HFFc6 (cell line): ENCODE measurements at regions not wholly inside any gene's neighbourhood (a gene's known extent, or its start where the extent isn't known, plus 50 kb on each side); places are given as distances from the start of the nearest gene placed in this dataset.

ENCODE experiments used
- DNase-seq: peaks from one replicate; pipeline ENCODE4 v3.0.0-alpha.2; 2018
- H3K27ac Mint-ChIP-seq: 2 replicates; pipeline ENCODE4 v1.8.0; 2020; ENCODE audit warnings: mild to moderate bottlenecking, mixed read lengths
- H3K27me3 Mint-ChIP-seq: 2 replicates; pipeline ENCODE4 v1.8.0; 2021; ENCODE audit warnings: mild to moderate bottlenecking, moderate library complexity, mixed read lengths; ENCODE audit not compliant: insufficient read depth
- H3K36me3 Mint-ChIP-seq: 2 replicates; pipeline ENCODE4 v1.8.0; 2021; ENCODE audit warnings: low read depth, mixed read lengths
- H3K4me1 Mint-ChIP-seq: 2 replicates; pipeline ENCODE4 v1.8.0; 2020; ENCODE audit warnings: low read depth, mixed read lengths
- H3K4me3 Mint-ChIP-seq: 2 replicates; pipeline ENCODE4 v1.8.0; 2020; ENCODE audit warnings: mild to moderate bottlenecking, moderate library complexity, mixed read lengths
- H3K9me3 Mint-ChIP-seq: 2 replicates; pipeline ENCODE4 v1.8.0; 2020; ENCODE audit warnings: mild to moderate bottlenecking, mixed read lengths
- TF ChIP-seq, protein P1 (sequence below): fragments of 200-600 bp; sonication (generic); IDR thresholded peaks from 2 replicates; pipeline ENCODE4 v1.5.0; 2021; ENCODE audit warnings: antibody characterized with exemption, mild to moderate bottlenecking

GRCh38 chr9:18261181-18261580, 212.8 kb upstream of the ADAMTSL1 start:
- Mint-ChIP-seq H3K36me3 (no peaks in the 10 kb centered on the region), H3K27ac (no peak overlapping the region), H3K27me3 (0 out of 2 replicates have a peak, but pooled peaks cover 2% of the 10 kb centered on the region), H3K4me3 (no peak overlapping the region), H3K9me3 (no peaks in the 10 kb centered on the region), H3K4me1 (peaks cover 8% of the 10 kb centered on the region)
- TF ChIP-seq, protein P1, sequence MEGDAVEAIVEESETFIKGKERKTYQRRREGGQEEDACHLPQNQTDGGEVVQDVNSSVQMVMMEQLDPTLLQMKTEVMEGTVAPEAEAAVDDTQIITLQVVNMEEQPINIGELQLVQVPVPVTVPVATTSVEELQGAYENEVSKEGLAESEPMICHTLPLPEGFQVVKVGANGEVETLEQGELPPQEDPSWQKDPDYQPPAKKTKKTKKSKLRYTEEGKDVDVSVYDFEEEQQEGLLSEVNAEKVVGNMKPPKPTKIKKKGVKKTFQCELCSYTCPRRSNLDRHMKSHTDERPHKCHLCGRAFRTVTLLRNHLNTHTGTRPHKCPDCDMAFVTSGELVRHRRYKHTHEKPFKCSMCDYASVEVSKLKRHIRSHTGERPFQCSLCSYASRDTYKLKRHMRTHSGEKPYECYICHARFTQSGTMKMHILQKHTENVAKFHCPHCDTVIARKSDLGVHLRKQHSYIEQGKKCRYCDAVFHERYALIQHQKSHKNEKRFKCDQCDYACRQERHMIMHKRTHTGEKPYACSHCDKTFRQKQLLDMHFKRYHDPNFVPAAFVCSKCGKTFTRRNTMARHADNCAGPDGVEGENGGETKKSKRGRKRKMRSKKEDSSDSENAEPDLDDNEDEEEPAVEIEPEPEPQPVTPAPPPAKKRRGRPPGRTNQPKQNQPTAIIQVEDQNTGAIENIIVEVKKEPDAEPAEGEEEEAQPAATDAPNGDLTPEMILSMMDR: no peak
- DNase-seq: no peak

DNA sequence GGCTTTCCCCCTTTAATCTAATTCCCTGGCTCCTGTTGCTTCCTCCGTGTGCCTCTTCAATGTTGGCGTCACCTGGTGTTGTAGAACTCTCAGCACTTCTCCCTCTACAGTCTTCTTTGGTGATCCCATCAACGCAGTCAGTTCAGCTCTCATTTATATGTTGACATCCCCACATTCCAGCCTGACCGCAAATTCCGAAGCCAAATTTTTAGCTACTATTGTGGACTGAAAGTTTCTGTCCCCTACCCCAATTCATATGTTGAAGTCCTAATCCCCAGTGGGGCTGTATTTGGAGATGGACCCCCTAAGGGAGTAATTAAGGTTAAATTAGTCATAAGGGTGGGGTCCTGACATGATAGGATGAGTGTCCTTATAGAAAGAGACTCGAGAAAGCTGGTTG, 210.6 kb upstream of the ADAMTSL1 start:
- TF ChIP-seq, protein P1: no peak
- no peak overlapping the region for H3K4me3 Mint-ChIP-seq
- peaks cover 5% of the 10 kb centered on the region for H3K4me1 Mint-ChIP-seq
- no peaks in the 10 kb centered on the region for H3K36me3 Mint-ChIP-seq
- H3K27ac Mint-ChIP-seq: no peak overlapping the region
- H3K9me3 Mint-ChIP-seq: no peaks in the 10 kb centered on the region
- 0 out of 2 replicates have a peak, but pooled peaks cover 2% of the 10 kb centered on the region for H3K27me3 Mint-ChIP-seq
- no peak for DNase-seq

DNA sequence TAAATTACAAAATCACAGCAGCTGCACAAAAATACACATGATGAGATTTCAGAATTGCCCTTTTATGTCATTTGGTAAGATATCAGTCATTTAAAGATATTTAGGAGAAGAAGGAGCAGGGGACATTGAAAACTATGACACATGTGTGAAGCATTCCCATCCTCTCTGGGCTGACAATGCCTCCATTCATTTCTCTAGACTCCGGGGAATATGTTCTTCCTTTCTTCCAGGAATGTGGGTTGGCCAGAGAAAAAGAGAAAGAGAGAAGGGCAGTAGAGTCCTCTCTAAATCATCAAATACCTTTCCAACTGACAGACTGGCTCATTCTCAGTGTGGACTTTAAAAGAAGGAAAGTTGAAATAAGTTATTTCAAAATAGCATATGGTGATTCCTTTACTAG, 205.6 kb upstream of the ADAMTSL1 start:
- Mint-ChIP-seq H3K27ac (no peak overlapping the region; the same call in 1 of the 2 replicates), H3K36me3 (peaks cover 7% of the 10 kb centered on the region; the same call in 1 of the 2 replicates), H3K4me1 (peaks cover 15% of the 10 kb centered on the region), H3K27me3 (0 out of 2 replicates have a peak, but pooled peaks cover 2% of the 10 kb centered on the region), H3K9me3 (peaks cover 15% of the 10 kb centered on the region), H3K4me3 (no peak overlapping the region)
- TF ChIP-seq, protein P1: no peak
- peak; percentile 11 for DNase-seq

GRCh38 chr9:18269561-18269960, 204.4 kb upstream of the ADAMTSL1 start:
- TF ChIP-seq, protein P1: no peak
- Mint-ChIP-seq H3K4me1 (peaks cover 15% of the 10 kb centered on the region), H3K9me3 (peaks cover 25% of the 10 kb centered on the region), H3K27ac (no peak overlapping the region), H3K27me3 (no peaks in the 10 kb centered on the region), H3K4me3 (no peak overlapping the region), H3K36me3 (peaks cover 17% of the 10 kb centered on the region)
- no peak for DNase-seq

DNA sequence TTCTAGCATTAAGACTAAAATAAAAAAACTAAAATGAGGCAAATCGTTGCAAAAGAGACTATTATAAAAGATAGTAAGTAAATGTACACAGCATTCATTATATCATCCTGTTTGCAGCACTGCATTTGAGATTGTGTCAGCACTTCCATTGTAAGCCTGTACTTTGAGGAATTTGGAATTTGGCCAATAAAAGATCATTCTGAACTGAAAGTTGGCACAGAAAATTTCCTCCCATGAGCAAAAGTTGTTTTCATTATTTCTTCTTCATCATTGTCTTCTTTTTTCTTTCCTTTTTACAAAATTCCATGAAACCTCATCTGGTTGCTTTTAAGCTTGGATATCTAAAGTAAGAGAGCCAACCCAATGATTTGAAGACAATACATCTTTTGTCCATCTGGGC, 199.3 kb upstream of the ADAMTSL1 start:
- H3K4me3 Mint-ChIP-seq: no peak overlapping the region
- no peak overlapping the region for H3K27ac Mint-ChIP-seq
- no peaks in the 10 kb centered on the region for H3K4me1 Mint-ChIP-seq
- H3K27me3 Mint-ChIP-seq: no peaks in the 10 kb centered on the region
- peaks cover 40% of the 10 kb centered on the region for H3K9me3 Mint-ChIP-seq
- DNase-seq: no peak
- TF ChIP-seq, protein P1: no peak
- H3K36me3 Mint-ChIP-seq: peaks cover 32% of the 10 kb centered on the region
